H1 (cell line): ENCODE measurements at regions not wholly inside any gene's neighbourhood (a gene's known extent, or its start where the extent isn't known, plus 50 kb on each side); places are given as distances from the start of the nearest gene placed in this dataset.

ENCODE experiments used
- BCL11A ChIP-seq, 2 experiments: IDR thresholded peaks; one replicate each; pipeline ENCODE4 v1.6.1; 2011; ENCODE audit warnings: low read depth in 2 of 2, low read length in 2 of 2, mild to moderate bottlenecking in 2 of 2
- EP300 ChIP-seq, 2 experiments: IDR thresholded peaks; 1 replicate in 1 of 2; 2 replicates in 1 of 2; pipeline ENCODE4 v1.6.1; 2011 to 2012; ENCODE audit warnings: low read depth in 2 of 2, low read length in 2 of 2, mild to moderate bottlenecking in 2 of 2, borderline replicate concordance in 1 of 2, inconsistent platforms in 1 of 2, moderate library complexity in 1 of 2
- POU5F1 ChIP-seq: IDR thresholded peaks from 2 replicates; pipeline ENCODE4 v1.6.1; 2011; ENCODE audit warnings: low read depth, mild to moderate bottlenecking, low read length, moderate library complexity
- SP1 ChIP-seq: IDR thresholded peaks from 2 replicates; pipeline ENCODE4 v1.6.1; 2011; ENCODE audit warnings: low read depth, low read length
- SP2 ChIP-seq: IDR thresholded peaks from 2 replicates; pipeline ENCODE4 v1.6.1; 2012; ENCODE audit warnings: mild to moderate bottlenecking, low read length, inconsistent platforms
- TCF12 ChIP-seq: IDR thresholded peaks from 2 replicates; pipeline ENCODE4 v1.6.1; 2011; ENCODE audit warnings: low read depth, mild to moderate bottlenecking, low read length
- TEAD4 ChIP-seq: IDR thresholded peaks from 2 replicates; pipeline ENCODE4 v1.6.1; 2012; ENCODE audit warnings: low read depth, low read length, inconsistent platforms, mixed read lengths

DNA sequence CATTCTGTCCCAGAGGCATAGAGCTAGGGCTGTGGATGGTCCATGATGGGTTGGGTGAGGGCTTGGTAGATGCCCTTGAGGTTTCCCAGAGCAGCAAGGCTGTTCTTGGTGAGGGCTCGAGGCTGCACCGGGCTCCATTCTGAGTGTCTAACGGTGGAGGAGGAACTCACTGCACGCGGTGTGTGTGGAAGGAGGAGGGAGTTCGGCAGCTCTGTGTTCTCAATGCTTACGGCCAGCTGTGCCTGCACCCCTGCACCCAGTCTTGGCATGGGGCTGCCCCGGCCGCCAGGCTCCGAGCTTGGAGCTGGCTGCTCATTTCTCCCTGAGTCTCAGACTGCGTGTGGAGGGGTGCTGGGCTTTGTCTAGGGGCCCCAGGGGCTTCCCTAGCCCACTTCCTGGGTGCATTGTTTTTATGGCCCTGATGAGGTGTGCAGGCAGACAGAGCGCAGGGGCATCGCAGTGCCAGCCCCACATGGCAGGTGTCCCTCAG is 1247.1 kb downstream of the BRD1 start (continued):
- TF ChIP-seq POU5F1 (no peak), BCL11A (IDR thresholded peaks at IDR 0.05; ENCODE audit: low read depth in 2 of 2, low read length in 2 of 2) (no peak), EP300 (IDR thresholded peaks at IDR 0.05; ENCODE audit: borderline replicate concordance in 1 of 2, low read depth in 2 of 2, low read length in 2 of 2) (no peak), TCF12 (no peak), TEAD4 (no peak), SP2 (no peak), SP1 (no peak)
- TF ChIP-seq, all 59 proteins: peak for 0
